ENCODE measurements at regions not wholly inside any gene's neighbourhood (a gene's known extent, or its start where the extent isn't known, plus 50 kb on each side); places are given as distances from the start of the nearest gene placed in this dataset.

- TF ChIP-seq EZH2 (IDR thresholded peaks at IDR 0.05; ENCODE audit: insufficient read depth, poor library complexity, severe bottlenecking) (no peak), EZH2phosphoT487 (IDR thresholded peaks at IDR 0.05; ENCODE audit: insufficient read depth, low read depth) (no peak)
Measured at GRCh38 chr5:87945286-87945650, 323.4 kb downstream of the TMEM161B start.

Data from GM23248 (cell line).